Naive B cell (primary cell): ENCODE measurements at regions not wholly inside any gene's neighbourhood (a gene's known extent, or its start where the extent isn't known, plus 50 kb on each side); places are given as distances from the start of the nearest gene placed in this dataset.
A peak's percentile ranks its signal among the peaks of the same experiment; 100 is the strongest.
"Not testable (repeated sequence)": the region's sequence is repeated elsewhere in the genome, so short reads cannot be mapped to it uniquely, and the experiment has no call there.

Experiments
- ATAC-seq, 2 donors: fragments of 150-1000 bp; cut with Tn5 transposase; 2 replicates each; pipeline ENCODE4 v1.10.0; 2021; ENCODE audit warnings: low read depth in 2 of 2, mild to moderate bottlenecking in 2 of 2, moderate library complexity in 2 of 2
- DNase-seq: peaks from one replicate; pipeline ENCODE4 v3.0.0; 2022
- H3K27ac Mint-ChIP-seq, 6 donors: one replicate each; pipeline ENCODE4 v1.8.0; 2020 to 2022; ENCODE audit warnings: mild to moderate bottlenecking in 6 of 6, mixed read lengths in 6 of 6, moderate library complexity in 5 of 6, inconsistent platforms in 2 of 6
- H3K27me3 Mint-ChIP-seq, 3 donors: one replicate each; pipeline ENCODE4 v1.8.0; 2021 to 2022; ENCODE audit warnings: mixed read lengths in 3 of 3, mild to moderate bottlenecking in 1 of 3
- H3K36me3 Mint-ChIP-seq, 2 donors: one replicate each; pipeline ENCODE4 v1.8.0; 2020 to 2022; ENCODE audit warnings: mixed read lengths in 2 of 2, inconsistent platforms in 1 of 2, mild to moderate bottlenecking in 1 of 2
- H3K4me1 Mint-ChIP-seq, 3 donors: one replicate each; pipeline ENCODE4 v1.8.0; 2020 to 2022; ENCODE audit warnings: mixed read lengths in 3 of 3, inconsistent platforms in 1 of 3, mild to moderate bottlenecking in 1 of 3, moderate library complexity in 1 of 3
- H3K4me3 Mint-ChIP-seq, 8 donors: one replicate each; pipeline ENCODE4 v1.8.0; 2020 to 2022; ENCODE audit warnings: mild to moderate bottlenecking in 8 of 8, mixed read lengths in 8 of 8, moderate library complexity in 8 of 8, inconsistent platforms in 2 of 8
- H3K9me3 Mint-ChIP-seq, 7 donors: one replicate each; pipeline ENCODE4 v1.8.0; 2020 to 2022; ENCODE audit warnings: mixed read lengths in 7 of 7, mild to moderate bottlenecking in 5 of 7, inconsistent platforms in 2 of 7, moderate library complexity in 1 of 7

- Mint-ChIP-seq H3K4me1 (no peaks in the 10 kb centered on the region), H3K4me3 (no peak overlapping the region), H3K27ac (no peak overlapping the region), H3K9me3 (no peaks in the 10 kb centered on the region), H3K27me3 (peaks cover 0 to 8% (median 4%) of the 10 kb centered on the region in 3 donors), H3K36me3 (no peaks in the 10 kb centered on the region)
- DNase-seq = no peak
- no peak for ATAC-seq
Observed at GRCh38 chr1:87969040-87969439, 640.4 kb downstream of the LMO4 start.

- Mint-ChIP-seq H3K27me3 (peaks cover 6 to 14% (median 10%) of the 10 kb centered on the region in 3 donors), H3K27ac (no peak overlapping the region), H3K36me3 (no peaks in the 10 kb centered on the region), H3K4me3 (no peak overlapping the region), H3K9me3 (no peaks in the 10 kb centered on the region), H3K4me1 (no peaks in the 10 kb centered on the region)
- DNase-seq = no peak
- ATAC-seq = no peak
Observed at GRCh38 chr1:87972811-87973210, 644.1 kb downstream of the LMO4 start.

- no peak overlapping the region for H3K27ac Mint-ChIP-seq
- H3K36me3 Mint-ChIP-seq = no peaks in the 10 kb centered on the region
- H3K4me3 Mint-ChIP-seq = no peak overlapping the region
- no peaks in the 10 kb centered on the region for H3K4me1 Mint-ChIP-seq
- DNase-seq (no peak), ATAC-seq (no peak)
- no peaks in the 10 kb centered on the region for H3K9me3 Mint-ChIP-seq
- peaks cover 7 to 19% (median 10%) of the 10 kb centered on the region in 3 donors for H3K27me3 Mint-ChIP-seq
Observed at GRCh38 chr1:87973896-87974295, 645.2 kb downstream of the LMO4 start.

DNA sequence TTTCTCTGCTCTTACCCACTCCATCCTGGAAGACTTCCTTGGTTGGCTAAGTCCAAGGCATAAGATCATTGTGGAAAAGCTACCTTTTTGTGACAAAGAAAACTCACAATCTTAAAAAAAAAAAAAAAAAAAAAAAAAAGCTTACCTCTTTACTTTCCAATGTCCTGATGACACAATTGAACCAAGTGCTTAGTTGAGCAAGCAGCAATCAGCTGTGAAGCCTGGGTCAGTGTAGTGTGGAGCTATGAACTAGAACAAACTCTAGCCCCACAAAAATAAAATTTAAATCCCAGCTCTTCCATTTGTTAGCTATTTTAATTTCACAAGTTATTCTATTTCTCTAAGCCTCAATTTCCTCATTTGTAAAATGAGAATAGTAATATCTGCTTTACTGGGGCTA lies 647.6 kb downstream of the LMO4 start:
- no peak for ATAC-seq
- H3K9me3 Mint-ChIP-seq = no peaks in the 10 kb centered on the region
- peaks cover 7 to 25% (median 14%) of the 10 kb centered on the region in 3 donors for H3K27me3 Mint-ChIP-seq
- no peak overlapping the region for H3K27ac Mint-ChIP-seq
- H3K4me3 Mint-ChIP-seq = no peak overlapping the region
- no peak for DNase-seq
- no peaks in the 10 kb centered on the region for H3K36me3 Mint-ChIP-seq
- no peaks in the 10 kb centered on the region for H3K4me1 Mint-ChIP-seq

DNA sequence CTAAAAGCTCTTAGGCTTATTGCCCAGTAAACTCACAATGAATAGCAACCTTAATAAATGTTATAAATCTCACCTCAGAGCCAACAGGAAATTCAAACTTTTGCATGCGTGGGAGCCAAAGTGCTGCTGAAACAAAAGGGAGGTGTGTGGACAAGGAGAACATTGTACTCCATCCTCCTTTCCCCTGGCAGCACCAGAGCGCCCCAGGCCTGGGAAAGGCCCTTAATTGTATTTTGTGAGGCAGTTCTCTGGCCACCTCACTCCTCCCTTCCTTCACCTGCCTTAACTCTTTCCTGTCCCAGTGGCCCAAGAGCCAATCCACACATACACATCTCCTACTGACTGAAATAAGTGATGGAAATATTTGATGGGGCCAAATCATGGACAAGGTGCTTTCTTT lies 648.5 kb downstream of the LMO4 start:
- no peak overlapping the region for H3K27ac Mint-ChIP-seq
- peaks cover 11 to 23% (median 13%) of the 10 kb centered on the region in 3 donors for H3K27me3 Mint-ChIP-seq
- ATAC-seq (no peak), DNase-seq (no peak)
- H3K36me3 Mint-ChIP-seq = no peaks in the 10 kb centered on the region
- no peaks in the 10 kb centered on the region for H3K9me3 Mint-ChIP-seq
- H3K4me1 Mint-ChIP-seq = no peaks in the 10 kb centered on the region
- no peak overlapping the region for H3K4me3 Mint-ChIP-seq

DNA sequence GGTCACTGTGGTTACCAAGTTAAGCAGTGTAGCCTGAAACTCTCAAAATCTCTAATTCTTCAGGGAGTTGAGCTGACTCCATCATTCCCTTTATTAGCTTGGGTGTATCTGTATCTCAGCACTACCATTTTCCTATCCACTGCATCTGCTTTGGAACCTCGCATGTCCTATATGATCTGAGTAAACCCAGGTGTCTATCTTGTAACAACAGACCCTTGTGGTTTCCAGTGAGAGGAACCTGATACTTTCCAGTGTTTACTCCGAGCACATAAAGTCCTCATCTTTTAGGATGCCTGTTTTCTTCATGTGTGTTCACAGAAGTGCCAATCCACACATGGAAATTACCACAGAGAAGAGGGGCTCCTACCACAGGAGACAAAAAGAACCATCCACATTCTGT lies 650.4 kb downstream of the LMO4 start:
- no peaks in the 10 kb centered on the region for H3K4me1 Mint-ChIP-seq
- peaks cover 10 to 24% (median 16%) of the 10 kb centered on the region in 3 donors for H3K27me3 Mint-ChIP-seq
- no peak for DNase-seq
- no peaks in the 10 kb centered on the region for H3K36me3 Mint-ChIP-seq
- no peaks in the 10 kb centered on the region for H3K9me3 Mint-ChIP-seq
- no peak overlapping the region for H3K4me3 Mint-ChIP-seq
- ATAC-seq = no peak
- peak overlapping the region in 1 of 6 donors; percentile 23 for H3K27ac Mint-ChIP-seq

DNA sequence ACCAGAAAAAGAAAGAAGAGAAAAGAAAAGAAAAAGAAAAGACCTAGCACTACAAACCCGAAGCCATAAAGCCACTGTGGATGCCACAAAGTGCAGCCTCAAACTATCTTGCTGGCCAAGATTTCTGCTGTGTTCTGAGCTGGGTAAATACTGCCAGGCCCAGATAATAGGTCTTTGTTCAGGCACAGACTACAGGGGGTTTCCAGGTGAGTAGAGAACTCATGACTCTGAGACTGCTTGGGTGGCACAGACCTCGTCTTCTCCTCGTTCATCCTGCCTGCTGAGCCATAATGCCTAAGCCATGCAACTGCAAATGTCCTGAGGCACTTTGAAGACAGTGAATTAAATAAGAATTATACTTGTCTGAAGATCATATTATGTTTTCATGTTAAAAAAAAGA lies 651.8 kb downstream of the LMO4 start:
- no peaks in the 10 kb centered on the region for H3K9me3 Mint-ChIP-seq
- ATAC-seq = no peak
- DNase-seq = no peak
- H3K4me1 Mint-ChIP-seq = no peaks in the 10 kb centered on the region
- peaks cover 10 to 30% (median 16%) of the 10 kb centered on the region in 3 donors for H3K27me3 Mint-ChIP-seq
- H3K4me3 Mint-ChIP-seq = no peak overlapping the region
- no peaks in the 10 kb centered on the region for H3K36me3 Mint-ChIP-seq
- peak overlapping the region in 1 of 6 donors; percentile 11 for H3K27ac Mint-ChIP-seq

- ATAC-seq = no peak
- no peaks in the 10 kb centered on the region for H3K36me3 Mint-ChIP-seq
- no peak for DNase-seq
- H3K4me1 Mint-ChIP-seq = no peaks in the 10 kb centered on the region
- peaks cover 4 to 30% (median 16%) of the 10 kb centered on the region in 3 donors for H3K27me3 Mint-ChIP-seq
- no peak overlapping the region for H3K4me3 Mint-ChIP-seq
- no peaks in the 10 kb centered on the region for H3K9me3 Mint-ChIP-seq
- H3K27ac Mint-ChIP-seq = no peak overlapping the region
Observed at GRCh38 chr1:87981386-87981785, 652.7 kb downstream of the LMO4 start.

DNA sequence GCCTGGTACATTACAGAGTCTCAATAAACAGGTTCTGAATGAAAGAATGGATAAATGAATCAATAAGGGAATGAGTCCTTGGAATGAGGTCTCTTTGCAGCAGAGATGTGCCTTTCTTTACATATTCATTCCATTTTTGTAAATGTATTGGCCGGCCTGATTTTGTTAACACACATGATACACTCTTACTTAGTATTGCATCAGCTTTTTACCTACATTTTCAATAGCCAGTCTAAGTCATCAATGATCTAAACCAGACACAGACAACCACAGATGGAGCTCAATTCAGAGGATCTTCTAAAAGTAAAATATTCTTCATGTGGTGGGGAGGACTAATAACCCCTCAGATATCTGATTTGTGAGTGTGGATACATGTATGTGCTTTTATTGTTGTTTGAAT lies 653.1 kb downstream of the LMO4 start:
- peaks cover 4 to 30% (median 16%) of the 10 kb centered on the region in 3 donors for H3K27me3 Mint-ChIP-seq
- no peaks in the 10 kb centered on the region for H3K4me1 Mint-ChIP-seq
- no peak overlapping the region for H3K27ac Mint-ChIP-seq
- no peaks in the 10 kb centered on the region for H3K9me3 Mint-ChIP-seq
- no peaks in the 10 kb centered on the region for H3K36me3 Mint-ChIP-seq
- H3K4me3 Mint-ChIP-seq = no peak overlapping the region
- ATAC-seq (no peak), DNase-seq (no peak)

DNA sequence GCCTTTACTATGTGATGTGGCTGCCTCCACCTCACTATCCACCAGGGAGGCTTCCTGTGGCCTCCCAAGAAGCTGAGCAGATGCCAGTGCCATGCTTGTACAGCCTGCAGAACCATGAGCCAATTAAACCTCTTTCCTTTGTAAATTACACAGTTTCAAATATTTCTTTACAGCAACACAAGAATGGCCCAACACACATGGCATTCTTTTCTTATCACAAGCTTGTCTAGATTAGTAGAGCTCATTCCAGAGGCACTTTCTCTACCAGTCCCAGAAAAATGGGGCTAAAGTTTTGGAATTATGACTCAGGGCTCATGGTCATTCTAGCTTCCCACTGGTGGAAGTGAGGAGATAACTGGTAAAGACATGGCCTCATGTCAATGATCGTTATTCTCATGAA lies 655.2 kb downstream of the LMO4 start:
- Mint-ChIP-seq H3K27ac (no peak overlapping the region), H3K9me3 (no peaks in the 10 kb centered on the region), H3K36me3 (no peaks in the 10 kb centered on the region), H3K4me3 (no peak overlapping the region), H3K27me3 (peaks cover 4 to 20% (median 9%) of the 10 kb centered on the region in 3 donors), H3K4me1 (no peaks in the 10 kb centered on the region)
- ATAC-seq (no peak), DNase-seq (no peak)

- H3K4me1 Mint-ChIP-seq = no peaks in the 10 kb centered on the region
- no peaks in the 10 kb centered on the region for H3K9me3 Mint-ChIP-seq
- H3K4me3 Mint-ChIP-seq = no peak overlapping the region
- H3K27ac Mint-ChIP-seq = no peak overlapping the region
- DNase-seq = no peak
- H3K36me3 Mint-ChIP-seq = no peaks in the 10 kb centered on the region
- H3K27me3 Mint-ChIP-seq = peaks cover 4 to 13% (median 9%) of the 10 kb centered on the region in 3 donors
- ATAC-seq = no peak
Observed at GRCh38 chr1:87985071-87985470, 656.4 kb downstream of the LMO4 start.

- Mint-ChIP-seq H3K9me3 (no peaks in the 10 kb centered on the region), H3K27me3 (peaks cover 0 to 16% (median 9%) of the 10 kb centered on the region in 3 donors), H3K27ac (peak overlapping the region in 1 of 6 donors; percentile 22), H3K4me3 (no peak overlapping the region), H3K4me1 (no peaks in the 10 kb centered on the region), H3K36me3 (no peaks in the 10 kb centered on the region)
- DNase-seq (no peak), ATAC-seq (no peak)
Observed at GRCh38 chr1:87986130-87986866, 657.6 kb downstream of the LMO4 start.

GRCh38 chr1:87989346-87989745 lies 660.7 kb downstream of the LMO4 start:
- H3K27ac Mint-ChIP-seq = no peak overlapping the region
- no peaks in the 10 kb centered on the region for H3K4me1 Mint-ChIP-seq
- DNase-seq (no peak), ATAC-seq (no peak)
- no peak overlapping the region for H3K4me3 Mint-ChIP-seq
- no peaks in the 10 kb centered on the region for H3K9me3 Mint-ChIP-seq
- H3K27me3 Mint-ChIP-seq = peaks cover 0 to 16% (median 0%) of the 10 kb centered on the region in 3 donors
- no peaks in the 10 kb centered on the region for H3K36me3 Mint-ChIP-seq

GRCh38 chr1:87992536-87992935 lies 663.9 kb downstream of the LMO4 start:
- not testable (repeated sequence) for H3K36me3 Mint-ChIP-seq, H3K27ac Mint-ChIP-seq, ATAC-seq, H3K4me1 Mint-ChIP-seq, H3K9me3 Mint-ChIP-seq, DNase-seq, H3K4me3 Mint-ChIP-seq
- peaks cover 0 to 13% (median 0%) of the 10 kb centered on the region in 3 donors for H3K27me3 Mint-ChIP-seq
